Activated B cell treated with CpG ODN at 0.5 μM for 24 hours (primary cell): ENCODE measurements at regions not wholly inside any gene's neighbourhood (a gene's known extent, or its start where the extent isn't known, plus 50 kb on each side); places are given as distances from the start of the nearest gene placed in this dataset.

Experiments
- ATAC-seq: fragments of 200-7000 bp; cut with Tn5 transposase; one replicate; pipeline ENCODE4 v1.10.0; 2021; ENCODE audit warnings: low read depth, mild to moderate bottlenecking, moderate library complexity
- CTCF ChIA-PET: fragments of 350-600 bp; sonication (Branson Sonifier 250); formaldehyde crosslinking; loops from one replicate; lab custom pipeline; 2021; ENCODE audit warnings: antibody characterized with exemption; lab: Charles Lee
- POLR2A ChIA-PET: fragments of 350-600 bp; sonication (Branson Sonifier 250); formaldehyde crosslinking; loops from one replicate; lab custom pipeline; 2021; ENCODE audit warnings: antibody characterized with exemption; lab: Charles Lee
- DNase-seq: peaks from one replicate; pipeline ENCODE4 v3.0.0; 2022
- H3K27ac Mint-ChIP-seq: one replicate; pipeline ENCODE4 v1.8.0; 2020; ENCODE audit warnings: mixed read lengths
- H3K27me3 Mint-ChIP-seq: one replicate; pipeline ENCODE4 v1.8.0; 2021; ENCODE audit warnings: mixed read lengths
- H3K36me3 Mint-ChIP-seq: one replicate; pipeline ENCODE4 v1.8.0; 2021; ENCODE audit warnings: low read depth, mixed read lengths
- H3K4me1 Mint-ChIP-seq: one replicate; pipeline ENCODE4 v1.8.0; 2021; ENCODE audit warnings: mixed read lengths
- H3K4me3 Mint-ChIP-seq: one replicate; pipeline ENCODE4 v1.8.0; 2020; ENCODE audit warnings: mild to moderate bottlenecking, mixed read lengths
- H3K9me3 Mint-ChIP-seq: one replicate; pipeline ENCODE4 v1.8.0; 2020; ENCODE audit warnings: mixed read lengths
- CTCF ChIP-seq: fragments of 200-600 bp; IDR thresholded peaks from one replicate; pipeline ENCODE4 v1.8.0; 2022; ENCODE audit warnings: antibody characterized with exemption, mild to moderate bottlenecking
- intact Hi-C: fragments of 100-400 bp; cut with micrococcal nuclease; formaldehyde crosslinking; loops from one replicate; pipeline ENCODE4 v1.15.1; 2024

GRCh38 chr15:36428102-36428845 lies 151.2 kb upstream of the CDIN1 start:
- no peaks in the 10 kb centered on the region for H3K36me3 Mint-ChIP-seq
- H3K9me3 Mint-ChIP-seq = peaks cover 2% of the 10 kb centered on the region
- DNase-seq = no peak
- H3K4me1 Mint-ChIP-seq = no peaks in the 10 kb centered on the region
- H3K27me3 Mint-ChIP-seq = no peaks in the 10 kb centered on the region
- no peak overlapping the region for H3K27ac Mint-ChIP-seq
- no peak for ATAC-seq
- intact Hi-C loops = no loop called here
- CTCF ChIA-PET = no interaction called here
- H3K4me3 Mint-ChIP-seq = no peak overlapping the region
- POLR2A ChIA-PET = no interaction called here
- TF ChIP-seq CTCF = no peak

- POLR2A ChIA-PET = no interaction called here
- TF ChIP-seq CTCF = no peak
- DNase-seq = no peak
- Mint-ChIP-seq H3K27ac (no peak overlapping the region), H3K4me1 (no peaks in the 10 kb centered on the region), H3K9me3 (no peaks in the 10 kb centered on the region), H3K36me3 (no peaks in the 10 kb centered on the region), H3K27me3 (no peaks in the 10 kb centered on the region), H3K4me3 (no peak overlapping the region)
- no peak for ATAC-seq
- intact Hi-C loops = no loop called here
- CTCF ChIA-PET = no interaction called here
Measured at GRCh38 chr15:36429707-36430106, 149.7 kb upstream of the CDIN1 start.

GRCh38 chr15:36430280-36430679 lies 149.1 kb upstream of the CDIN1 start:
- DNase-seq = no peak
- H3K36me3 Mint-ChIP-seq = no peaks in the 10 kb centered on the region
- H3K4me1 Mint-ChIP-seq = no peaks in the 10 kb centered on the region
- no peak for TF ChIP-seq CTCF
- H3K27ac Mint-ChIP-seq = no peak overlapping the region
- ChIA-PET POLR2A (no interaction called here), CTCF (no interaction called here)
- no peak for ATAC-seq
- no peaks in the 10 kb centered on the region for H3K27me3 Mint-ChIP-seq
- no peaks in the 10 kb centered on the region for H3K9me3 Mint-ChIP-seq
- intact Hi-C loops = no loop called here
- no peak overlapping the region for H3K4me3 Mint-ChIP-seq

GRCh38 chr15:36430726-36431265 lies 148.6 kb upstream of the CDIN1 start:
- TF ChIP-seq CTCF = no peak
- no peaks in the 10 kb centered on the region for H3K9me3 Mint-ChIP-seq
- intact Hi-C loops = no loop called here
- H3K4me1 Mint-ChIP-seq = no peaks in the 10 kb centered on the region
- H3K36me3 Mint-ChIP-seq = no peaks in the 10 kb centered on the region
- ChIA-PET POLR2A (no interaction called here), CTCF (no interaction called here)
- no peak for ATAC-seq
- no peak overlapping the region for H3K27ac Mint-ChIP-seq
- no peak overlapping the region for H3K4me3 Mint-ChIP-seq
- no peaks in the 10 kb centered on the region for H3K27me3 Mint-ChIP-seq
- DNase-seq = no peak

GRCh38 chr15:36432161-36432560 lies 147.3 kb upstream of the CDIN1 start:
- POLR2A ChIA-PET = no interaction called here
- intact Hi-C loops = no loop called here

More at GRCh38 chr15:36432161-36432560, 147.3 kb upstream of the CDIN1 start:
- DNase-seq (no peak), ATAC-seq (no peak)
- CTCF ChIA-PET = no interaction called here
- no peaks in the 10 kb centered on the region for H3K4me1 Mint-ChIP-seq
- no peak for TF ChIP-seq CTCF
- H3K27me3 Mint-ChIP-seq = no peaks in the 10 kb centered on the region
- H3K36me3 Mint-ChIP-seq = no peaks in the 10 kb centered on the region
- H3K9me3 Mint-ChIP-seq = no peaks in the 10 kb centered on the region
- no peak overlapping the region for H3K4me3 Mint-ChIP-seq
- H3K27ac Mint-ChIP-seq = no peak overlapping the region
